HG02759 (cell line): ENCODE measurements at regions not wholly inside any gene's neighbourhood (a gene's known extent, or its start where the extent isn't known, plus 50 kb on each side); places are given as distances from the start of the nearest gene placed in this dataset.

Source experiments
- ATAC-seq: cut with Tn5 transposase; IDR thresholded peaks from one replicate; pipeline ENCODE4 v1.9.1; 2021; ENCODE audit warnings: mild to moderate bottlenecking, moderate library complexity; ENCODE audit not compliant: unreplicated experiment

DNA sequence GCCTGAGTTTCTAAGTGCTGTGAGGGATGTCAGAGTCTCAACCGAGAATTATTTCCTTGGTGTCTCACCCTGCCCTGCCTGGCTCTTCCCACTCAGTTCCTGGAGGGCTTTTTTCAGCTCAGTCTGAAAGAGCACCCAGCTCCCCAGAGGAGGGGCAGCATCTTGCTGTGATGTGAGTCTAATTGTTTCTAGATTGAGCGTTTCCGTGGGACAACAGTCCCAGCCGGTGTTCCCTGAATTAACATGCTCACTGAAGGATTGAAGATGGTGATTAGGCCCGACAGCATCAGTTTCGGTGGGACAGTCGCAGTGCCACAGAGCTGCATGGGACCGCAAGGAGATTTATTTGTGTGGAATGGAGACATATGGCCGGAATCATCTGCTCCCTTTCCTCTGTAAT lies 587.6 kb downstream of the DHX35 start:
- ATAC-seq = no peak

- no peak for ATAC-seq
Measured at GRCh38 chr20:39547546-39548408, 585.6 kb downstream of the DHX35 start.

- ATAC-seq = no peak
Measured at GRCh38 chr20:39541136-39541803, 579.1 kb downstream of the DHX35 start.

DNA sequence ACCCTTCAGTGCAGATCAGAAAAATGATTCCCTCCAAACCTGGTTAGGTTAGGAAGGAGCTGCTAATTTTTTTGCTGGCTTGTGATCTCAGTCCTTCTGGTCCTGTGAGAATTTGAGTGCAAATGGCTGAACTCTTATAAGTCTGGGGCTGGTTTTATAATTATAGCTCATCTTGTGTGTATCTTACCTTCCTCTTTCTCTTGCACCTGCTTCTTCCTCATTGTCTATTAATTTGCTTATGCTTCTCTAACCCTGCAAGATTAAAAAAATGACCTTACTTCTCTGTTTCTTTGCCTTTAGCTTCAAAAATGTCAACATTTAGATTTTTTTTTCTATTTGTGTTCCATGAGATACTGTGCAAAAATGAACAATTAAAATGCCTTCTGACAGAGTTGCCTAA lies 576.2 kb downstream of the DHX35 start:
- ATAC-seq = no peak

DNA sequence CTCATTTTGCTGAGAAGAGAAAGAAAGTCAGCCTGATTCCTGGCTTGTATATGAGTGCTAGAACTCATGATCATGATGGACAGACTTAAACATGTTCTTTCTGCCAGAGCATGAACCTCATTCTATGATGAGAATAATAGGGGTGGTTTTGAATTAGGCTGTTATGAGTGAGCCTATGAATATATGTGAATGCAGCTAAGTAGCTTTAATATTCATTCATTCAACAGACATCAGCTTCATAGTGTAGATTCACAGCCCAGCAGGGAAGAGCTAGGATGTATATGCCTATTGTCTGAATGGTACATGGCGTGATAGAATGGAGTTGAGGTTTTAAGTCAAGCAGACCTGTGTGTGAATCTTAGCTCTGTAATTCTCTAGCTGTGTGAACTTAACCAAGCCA lies 573.2 kb downstream of the DHX35 start:
- no peak for ATAC-seq

DNA sequence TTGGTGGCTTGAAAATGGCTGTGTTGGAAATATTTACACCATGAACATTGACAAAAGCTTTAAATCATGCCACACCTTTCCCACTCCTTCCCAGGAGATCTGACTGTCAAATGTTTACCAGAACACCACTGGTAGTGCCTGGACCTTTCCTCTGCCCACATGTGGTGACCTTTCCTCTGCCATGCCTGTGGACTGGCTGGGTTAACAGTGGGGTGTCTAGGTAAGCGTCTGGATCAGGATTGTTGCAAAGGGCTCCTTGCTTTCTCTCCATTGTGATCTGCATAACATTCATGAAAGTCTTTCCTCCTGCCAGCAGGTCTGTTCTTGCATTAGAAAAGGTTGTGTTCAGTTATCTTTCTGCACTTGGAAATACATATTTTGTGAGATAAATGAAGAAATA lies 572.7 kb downstream of the DHX35 start:
- ATAC-seq = no peak

GRCh38 chr20:39533858-39534257 lies 571.7 kb downstream of the DHX35 start:
- no peak for ATAC-seq

GRCh38 chr20:39532205-39532604 lies 570.1 kb downstream of the DHX35 start:
- ATAC-seq = no peak

GRCh38 chr20:39528436-39528835 lies 566.3 kb downstream of the DHX35 start:
- ATAC-seq = no peak

- no peak for ATAC-seq
Measured at GRCh38 chr20:39524371-39524911, 562.3 kb downstream of the DHX35 start.

DNA sequence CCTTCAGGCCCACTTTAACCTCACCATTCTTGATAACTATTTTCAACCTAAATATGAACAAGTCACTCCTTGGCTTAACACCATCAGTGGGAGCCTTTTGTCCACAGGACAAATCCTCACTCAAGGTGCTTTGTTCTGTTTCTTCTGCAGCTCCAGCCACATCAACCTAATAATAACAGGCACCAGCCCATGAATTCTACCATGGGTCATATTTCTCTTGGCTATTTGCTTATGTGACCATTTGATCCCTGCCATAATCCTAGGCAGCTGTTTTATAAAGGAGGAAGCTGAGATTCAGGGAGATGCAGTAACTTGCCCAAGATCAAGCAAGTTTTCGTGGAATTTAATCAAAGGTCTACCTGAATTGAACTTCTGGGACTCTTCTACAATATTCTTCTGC lies 561.3 kb downstream of the DHX35 start:
- ATAC-seq = no peak

- ATAC-seq = no peak
Measured at GRCh38 chr20:39518654-39519053, 556.5 kb downstream of the DHX35 start.

DNA sequence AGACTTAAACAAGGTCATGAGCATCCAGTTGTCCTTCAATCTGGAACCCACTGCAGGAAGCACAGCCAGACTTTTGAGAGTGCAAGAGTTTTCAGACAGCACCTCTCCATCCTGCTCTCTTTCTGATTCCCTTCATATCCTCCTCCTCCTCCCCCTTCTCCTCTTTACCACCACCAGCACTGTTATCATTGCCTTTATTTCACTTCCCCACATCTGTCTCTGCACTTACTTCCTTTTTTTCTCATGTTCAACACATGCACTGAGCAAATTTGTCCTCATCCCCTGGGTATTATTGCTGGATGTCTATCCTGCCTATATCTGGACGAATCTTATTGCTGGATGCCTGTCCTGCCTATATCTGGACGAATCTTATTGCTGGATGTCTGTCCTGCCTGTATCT lies 554.8 kb downstream of the DHX35 start:
- no peak for ATAC-seq

DNA sequence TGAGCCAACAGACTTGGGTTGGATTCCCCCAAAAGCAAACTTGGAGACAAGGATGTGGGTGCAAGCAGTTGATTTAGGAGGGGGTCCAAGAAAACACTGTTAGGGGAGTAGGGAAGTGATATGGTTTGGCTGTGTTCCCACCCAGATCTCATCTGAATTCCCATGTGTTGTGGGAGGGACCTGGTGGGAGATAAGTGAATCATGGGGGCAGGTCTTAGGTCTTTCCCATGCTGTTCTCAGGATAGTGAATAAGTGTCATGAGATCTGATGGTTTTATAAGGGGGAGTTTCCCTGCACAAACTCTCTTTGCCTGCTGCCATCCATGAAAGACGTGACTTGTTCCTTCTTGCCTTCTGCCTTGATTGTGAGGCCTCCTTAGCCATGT lies 542.6 kb downstream of the DHX35 start:
- ATAC-seq = no peak

- no peak for ATAC-seq
Measured at GRCh38 chr20:39503902-39504709, 542.0 kb downstream of the DHX35 start.

GRCh38 chr20:39492223-39492797 lies 530.2 kb downstream of the DHX35 start:
- no peak for ATAC-seq

DNA sequence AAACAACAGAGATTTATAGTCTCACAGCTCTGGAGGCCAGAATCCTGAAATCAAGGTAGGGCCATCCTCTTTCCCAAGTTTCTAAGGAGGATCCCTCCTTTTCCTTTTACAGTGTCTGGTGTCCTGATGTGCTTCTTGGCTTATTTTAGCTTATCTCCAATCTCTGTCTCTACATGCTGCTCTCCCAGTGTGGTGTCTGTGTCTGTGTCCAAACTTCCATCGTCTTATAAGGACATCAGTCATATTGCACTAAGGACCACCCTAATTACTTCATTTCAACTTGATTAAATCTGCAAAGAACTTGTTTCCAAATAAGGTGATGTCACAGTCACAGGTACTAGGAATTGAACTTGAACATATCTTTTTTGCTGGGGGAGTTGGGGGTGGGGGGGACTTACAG lies 529.6 kb downstream of the DHX35 start:
- no peak for ATAC-seq

DNA sequence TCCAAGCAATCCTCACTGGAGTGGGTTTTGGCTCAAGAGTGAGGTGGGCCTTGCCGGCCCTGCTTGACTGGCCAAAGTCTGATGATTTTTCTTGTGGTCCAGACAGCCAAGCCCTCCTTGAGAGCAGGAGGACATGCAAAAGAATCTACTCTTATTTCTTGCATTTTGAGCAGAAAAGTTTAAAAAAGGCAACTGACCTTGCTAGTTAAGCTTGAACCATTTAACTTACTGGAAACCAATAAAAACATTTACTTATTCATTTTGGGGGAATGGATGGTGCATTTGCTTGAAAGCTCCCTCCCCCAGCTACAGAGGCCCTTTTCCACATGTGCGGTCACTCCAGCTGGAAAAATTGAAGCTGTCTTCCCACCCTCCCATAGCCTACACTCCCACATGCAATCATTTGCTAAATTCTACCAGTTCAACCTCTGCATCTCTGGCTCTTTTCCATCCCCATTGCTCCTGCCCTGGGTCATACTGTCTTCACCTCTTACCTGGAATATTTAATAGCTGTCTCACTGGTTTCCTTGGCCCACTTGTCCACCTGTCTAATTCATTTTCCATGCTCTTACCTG lies 527.9 kb downstream of the DHX35 start:
- ATAC-seq = no peak

DNA sequence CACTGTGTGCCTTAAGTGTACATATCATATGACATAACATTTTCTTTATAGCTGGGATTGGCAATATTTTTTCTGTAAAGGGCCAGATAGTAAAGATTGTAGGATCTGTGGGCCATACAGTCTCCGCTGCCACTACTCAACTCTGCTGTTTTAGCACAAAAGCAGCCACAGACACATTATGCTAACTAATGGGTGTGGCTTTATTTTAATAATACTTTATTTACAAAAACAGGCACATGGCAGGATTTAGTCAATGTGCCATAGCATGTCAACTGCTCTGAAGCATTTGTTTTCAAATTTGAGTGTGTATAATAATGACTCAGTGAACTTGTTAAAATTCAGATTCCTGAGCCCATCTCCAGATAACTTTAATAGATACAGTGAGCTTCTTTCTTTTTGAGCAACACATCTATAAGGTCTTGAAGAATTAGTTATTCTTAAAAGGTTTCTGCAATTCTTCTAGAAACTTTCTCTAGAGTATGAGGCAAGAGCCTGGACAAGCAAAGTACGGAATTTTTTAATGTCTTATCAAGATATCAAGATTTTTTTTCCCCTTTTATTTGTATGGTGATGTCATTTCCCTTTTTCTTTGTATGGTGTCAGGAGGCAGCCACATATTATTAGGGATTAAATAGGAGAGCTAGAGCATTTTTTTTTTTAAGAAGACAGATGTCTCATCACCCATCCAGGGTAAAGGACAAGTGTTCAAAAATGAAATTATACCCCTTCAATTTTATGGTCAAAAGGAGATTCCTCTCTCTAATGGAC lies 518.3 kb downstream of the DHX35 start:
- ATAC-seq = no peak
